RPMI7951 (cell line): ENCODE measurements at regions not wholly inside any gene's neighbourhood (a gene's known extent, or its start where the extent isn't known, plus 50 kb on each side); places are given as distances from the start of the nearest gene placed in this dataset.
A peak's percentile ranks its signal among the peaks of the same experiment; 100 is the strongest.
"Not testable (repeated sequence)": the region's sequence is repeated elsewhere in the genome, so short reads cannot be mapped to it uniquely, and the experiment has no call there.

Experiments
- DNase-seq: peaks from one replicate; pipeline ENCODE4 v3.0.0-alpha.2; 2012; ENCODE audit warnings: low read depth

DNA sequence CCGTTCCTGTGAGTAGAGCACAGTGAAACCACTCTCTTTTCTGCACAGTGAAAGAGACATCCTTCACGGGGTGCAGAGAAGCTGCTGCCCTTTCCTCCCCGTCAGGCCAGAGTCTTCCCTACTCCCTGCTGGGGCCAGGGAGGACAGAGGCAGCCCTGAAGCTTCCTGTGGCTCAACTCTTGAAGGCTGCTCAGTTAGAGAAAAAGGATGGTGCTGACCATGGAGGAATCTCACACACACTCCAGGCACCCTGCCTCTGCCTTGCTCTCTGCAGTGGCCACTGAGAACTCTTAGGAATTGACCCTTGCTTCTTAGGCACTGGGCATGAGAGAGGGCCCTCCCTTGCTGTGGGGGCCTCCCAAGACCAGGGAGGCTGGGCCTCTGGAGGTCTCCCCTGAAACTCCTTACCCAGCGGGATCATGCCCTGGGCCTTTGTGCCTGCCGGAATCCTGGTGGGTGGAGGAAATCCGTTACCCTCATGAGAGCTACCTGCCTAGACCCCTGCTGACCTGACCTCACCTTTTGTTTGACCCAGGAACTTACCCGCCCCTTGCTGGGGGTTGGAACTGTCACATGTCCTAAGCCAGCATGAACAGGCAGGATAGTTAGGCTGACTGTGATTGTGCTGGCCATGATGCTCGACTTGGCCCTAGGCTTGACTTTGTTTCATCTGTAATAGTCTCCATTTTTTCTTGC is 65.0 kb upstream of the CD93 start:
- no peak for DNase-seq

DNA sequence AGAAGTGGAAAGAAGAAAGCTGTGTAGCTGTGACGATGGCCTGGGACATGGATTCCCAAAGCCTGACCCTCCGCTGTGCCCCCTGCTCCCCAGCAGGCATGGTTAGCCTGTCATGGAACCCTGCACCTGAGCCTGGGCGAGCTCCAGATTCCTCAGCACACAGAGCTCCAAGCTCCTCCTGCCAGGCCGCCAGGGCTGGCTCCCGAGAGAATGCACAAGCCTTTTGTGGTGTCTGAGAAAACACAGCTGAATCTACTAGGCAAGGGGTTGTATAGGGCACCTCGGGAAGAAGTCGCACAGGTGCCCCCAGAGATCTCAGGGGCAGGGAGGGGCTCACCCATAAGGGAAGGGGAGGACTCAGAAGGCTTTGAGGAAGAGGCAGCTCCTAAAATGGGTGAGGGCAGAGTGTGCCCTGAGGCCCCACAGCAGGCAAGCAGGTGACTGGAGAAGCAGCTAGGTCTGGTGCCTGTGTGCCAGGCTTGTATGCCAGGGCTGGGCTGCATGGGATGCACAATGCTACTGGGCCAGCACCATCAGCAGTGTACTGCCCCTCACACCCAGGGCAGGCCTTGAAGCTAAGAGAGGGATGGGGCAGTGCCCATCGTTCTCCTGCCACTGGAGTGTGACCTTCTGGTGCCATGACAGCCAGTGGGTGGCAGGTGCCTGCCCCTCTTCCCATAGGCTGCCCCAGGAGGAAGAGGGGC is 64.3 kb upstream of the CD93 start:
- no peak for DNase-seq

DNA sequence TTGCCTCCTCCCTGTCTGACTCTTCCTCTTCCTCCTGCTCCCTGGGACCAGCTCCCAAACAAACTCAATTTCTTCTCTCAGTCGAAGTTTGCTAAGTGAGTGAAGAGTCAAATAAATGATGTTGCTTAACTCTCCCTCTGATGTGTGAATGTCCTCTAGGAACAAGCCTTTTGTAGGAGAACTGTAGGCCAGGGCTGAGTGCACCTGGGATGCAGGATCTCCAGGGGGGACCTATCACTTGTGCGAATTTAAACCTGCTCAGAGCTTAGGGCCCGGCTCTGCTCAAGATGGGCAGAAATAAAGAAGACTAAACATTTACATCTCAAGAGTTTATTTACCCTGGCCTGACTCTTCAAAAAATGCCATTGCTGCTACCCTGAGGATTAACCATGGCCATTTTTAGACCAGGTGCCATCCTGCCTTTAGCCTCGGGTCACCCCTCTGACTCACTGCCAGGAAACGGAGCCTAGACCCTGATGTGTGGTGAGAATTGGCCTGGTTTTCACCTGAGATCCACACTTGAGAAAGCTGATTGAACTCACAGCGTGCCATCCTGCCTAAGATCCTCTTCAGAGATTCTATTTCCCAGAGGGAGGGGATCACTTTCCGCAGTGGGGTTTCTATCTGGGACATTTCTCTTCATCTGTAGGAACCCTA is 63.6 kb upstream of the CD93 start:
- no peak for DNase-seq

DNA sequence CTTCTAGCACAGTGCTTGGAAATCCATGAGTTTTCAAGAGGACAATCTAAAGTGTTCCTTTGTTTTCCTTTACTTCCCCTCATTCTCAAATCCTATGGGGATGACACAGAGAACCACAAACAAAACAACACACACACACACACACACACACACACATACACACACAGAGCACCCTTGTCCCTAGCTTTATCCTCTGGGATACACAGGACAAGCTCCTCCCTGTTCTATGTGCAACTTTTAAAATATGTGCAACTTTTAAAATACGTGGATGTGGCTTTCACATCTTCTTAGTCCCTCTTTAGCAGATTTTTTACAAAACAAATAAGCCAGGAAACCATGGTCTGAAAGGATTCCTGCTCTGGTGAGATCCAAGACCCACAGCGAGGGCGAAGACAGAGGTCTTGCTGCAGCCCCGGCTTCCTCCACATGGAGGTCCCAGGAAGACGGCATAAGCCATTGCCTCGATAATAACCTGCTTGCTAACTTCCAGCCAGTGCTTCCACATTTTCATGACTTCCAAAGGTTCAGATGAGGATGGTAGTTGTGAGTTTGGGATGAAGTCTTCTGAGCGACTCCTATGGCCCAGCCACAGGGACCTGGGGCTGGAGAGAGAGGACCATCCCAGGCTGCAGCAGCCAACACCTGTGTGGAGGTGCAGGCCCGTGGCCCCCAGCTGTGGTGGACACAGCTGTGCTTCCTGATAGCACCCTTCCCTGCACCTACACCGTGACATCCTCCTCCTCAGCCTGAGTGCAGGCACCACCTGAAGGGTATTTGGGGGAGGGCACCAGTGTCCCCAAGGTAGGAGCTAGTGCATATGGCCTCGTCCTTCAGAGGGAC is 62.8 kb upstream of the CD93 start:
- DNase-seq, result no peak

DNA sequence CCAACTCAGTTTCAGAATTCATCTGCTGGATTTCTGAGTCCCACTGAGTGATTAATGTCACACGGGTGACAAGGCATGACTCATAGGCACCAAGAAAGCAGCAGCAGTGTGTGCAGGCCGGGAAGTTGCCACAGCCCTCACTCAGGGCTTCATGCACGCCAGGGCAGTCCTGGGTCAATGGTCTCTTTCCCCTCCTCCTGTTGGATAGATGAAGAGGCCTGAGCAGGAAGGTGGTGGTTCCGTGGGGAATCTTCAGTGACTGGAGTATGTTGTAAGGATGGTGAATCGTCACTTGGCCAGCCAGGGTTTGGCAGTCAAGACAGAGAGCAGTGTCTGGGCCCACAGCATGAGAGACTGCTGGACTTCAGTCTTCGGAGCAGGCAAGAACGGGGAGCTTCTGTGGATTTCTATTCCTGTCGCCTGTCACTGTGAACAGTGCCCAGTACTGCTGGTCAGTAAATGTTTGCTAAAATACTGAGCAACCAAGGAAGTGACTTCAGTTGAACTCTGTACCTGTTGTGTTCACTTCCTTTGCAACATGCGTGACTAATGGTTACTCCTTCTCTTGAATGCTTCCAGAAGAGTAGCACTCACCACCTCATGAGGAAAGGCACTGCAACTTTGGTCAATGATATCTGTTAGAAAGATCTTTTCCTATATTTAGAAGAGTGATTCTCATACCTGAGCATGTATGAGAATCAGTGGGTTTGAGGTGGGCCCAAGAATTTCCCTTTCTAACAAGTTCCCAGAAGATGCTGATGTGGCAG is 62.0 kb upstream of the CD93 start:
- DNase-seq, result peak; percentile 99

DNA sequence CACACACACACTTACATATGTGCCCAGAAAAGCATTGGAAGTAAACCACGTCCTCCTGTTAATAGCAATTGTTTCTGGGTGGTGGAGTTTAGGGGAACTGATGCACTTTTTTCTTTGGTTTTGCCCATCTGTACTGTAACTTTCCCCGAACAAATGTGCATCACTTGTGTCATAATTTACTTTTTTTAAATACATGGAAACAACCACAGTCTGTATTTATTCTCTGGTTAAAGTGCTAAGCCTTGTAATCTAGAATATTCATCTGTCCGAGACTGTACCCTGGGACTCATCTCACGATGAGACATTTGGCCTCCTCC is 61.5 kb upstream of the CD93 start:
- no peak for DNase-seq

DNA sequence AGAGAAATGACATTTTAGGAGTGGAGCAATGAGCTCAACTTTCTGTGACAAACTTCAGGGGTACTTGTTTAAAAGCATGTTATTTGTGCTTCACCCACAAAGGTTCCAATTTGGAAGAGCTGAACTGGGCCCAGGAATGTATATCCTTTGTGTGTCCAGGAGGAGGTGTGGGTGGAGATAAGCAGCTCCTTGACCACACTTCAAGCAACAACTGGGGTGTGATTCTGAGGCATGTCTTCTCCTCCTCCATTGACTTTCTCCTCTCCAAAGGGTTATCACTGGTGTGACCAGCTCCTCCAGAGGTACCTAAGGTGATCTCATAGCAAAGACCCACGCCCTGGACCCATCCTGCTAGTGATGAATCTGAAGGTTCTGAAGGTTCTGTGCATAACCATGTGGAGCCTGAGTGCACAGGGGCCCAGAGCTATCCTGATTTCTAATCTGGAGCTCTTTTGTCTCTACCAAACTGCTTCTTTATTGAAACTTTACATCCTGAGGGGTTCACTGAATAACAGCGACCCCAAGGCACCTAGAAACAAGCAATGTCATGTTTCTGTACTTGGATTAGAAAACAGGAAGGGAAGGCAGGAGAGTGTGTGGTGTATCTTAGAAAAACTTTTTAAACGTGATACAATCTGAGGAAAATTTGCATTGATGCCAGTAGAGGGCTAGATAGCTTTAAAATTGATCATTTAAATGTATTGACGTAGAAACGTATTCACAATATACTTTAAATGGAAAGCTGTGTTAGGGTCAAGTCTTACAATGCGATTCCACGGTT is 60.9 kb upstream of the CD93 start:
- no peak for DNase-seq

DNA sequence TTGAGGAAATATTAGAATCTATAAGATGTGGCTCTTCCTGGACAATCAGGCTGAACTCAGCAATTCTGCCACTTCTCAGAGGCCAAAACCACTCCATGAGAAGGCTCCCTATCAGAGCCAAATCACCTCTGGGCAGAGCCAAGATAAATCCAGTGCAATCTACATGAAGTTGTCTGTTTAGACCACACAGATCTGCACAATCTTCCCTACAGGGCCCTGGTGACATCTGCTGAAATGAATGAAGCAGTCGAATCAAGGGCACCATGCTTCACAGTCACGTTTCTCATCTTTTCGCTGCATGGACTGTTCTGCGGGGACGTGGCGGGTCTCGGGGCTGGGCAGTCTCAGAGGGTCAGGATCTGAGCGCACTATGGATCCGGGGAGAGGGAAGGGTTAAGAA is 60.1 kb upstream of the CD93 start:
- peak; percentile 70 for DNase-seq

DNA sequence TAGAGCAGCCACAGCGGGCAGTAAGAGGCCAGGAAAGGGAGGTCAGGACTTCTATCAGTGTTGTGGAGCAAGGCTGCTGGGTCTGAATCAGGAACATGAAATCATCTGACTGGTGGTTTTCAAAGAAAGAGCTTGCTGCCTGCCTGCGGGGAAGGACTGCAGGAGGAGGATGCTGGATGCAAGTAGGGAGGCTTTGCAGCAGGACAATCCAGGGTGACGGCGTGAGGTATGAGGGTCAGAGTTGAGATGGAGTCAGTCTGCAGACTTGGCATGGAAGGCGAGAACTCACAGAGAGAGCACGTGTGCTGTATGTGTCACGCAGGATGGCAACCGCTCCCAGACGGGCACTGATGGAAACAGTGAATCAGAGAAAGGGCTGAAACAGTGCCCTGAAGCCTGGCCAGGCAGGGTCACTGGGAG is 59.2 kb upstream of the CD93 start:
- peak; percentile 99 for DNase-seq

DNA sequence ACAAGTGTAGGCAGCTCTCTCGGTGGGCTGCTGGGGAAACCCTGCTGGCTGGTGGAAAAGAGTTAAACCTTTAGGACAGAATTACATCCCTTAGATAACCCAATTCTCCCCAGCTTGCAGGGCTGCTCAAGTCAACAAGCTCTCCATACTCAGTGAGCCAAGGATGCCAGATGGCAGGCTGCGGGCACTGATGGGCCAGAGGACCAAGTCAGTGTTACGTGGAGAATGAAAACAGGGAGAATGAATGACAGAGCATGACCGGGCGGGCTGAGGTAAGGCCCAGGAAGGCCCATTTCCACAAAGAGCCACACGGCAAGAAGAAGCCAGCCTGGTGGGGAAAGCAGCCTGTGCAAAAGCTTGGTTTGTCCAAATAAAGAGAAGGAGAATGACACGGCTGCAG is 58.7 kb upstream of the CD93 start:
- no peak for DNase-seq

DNA sequence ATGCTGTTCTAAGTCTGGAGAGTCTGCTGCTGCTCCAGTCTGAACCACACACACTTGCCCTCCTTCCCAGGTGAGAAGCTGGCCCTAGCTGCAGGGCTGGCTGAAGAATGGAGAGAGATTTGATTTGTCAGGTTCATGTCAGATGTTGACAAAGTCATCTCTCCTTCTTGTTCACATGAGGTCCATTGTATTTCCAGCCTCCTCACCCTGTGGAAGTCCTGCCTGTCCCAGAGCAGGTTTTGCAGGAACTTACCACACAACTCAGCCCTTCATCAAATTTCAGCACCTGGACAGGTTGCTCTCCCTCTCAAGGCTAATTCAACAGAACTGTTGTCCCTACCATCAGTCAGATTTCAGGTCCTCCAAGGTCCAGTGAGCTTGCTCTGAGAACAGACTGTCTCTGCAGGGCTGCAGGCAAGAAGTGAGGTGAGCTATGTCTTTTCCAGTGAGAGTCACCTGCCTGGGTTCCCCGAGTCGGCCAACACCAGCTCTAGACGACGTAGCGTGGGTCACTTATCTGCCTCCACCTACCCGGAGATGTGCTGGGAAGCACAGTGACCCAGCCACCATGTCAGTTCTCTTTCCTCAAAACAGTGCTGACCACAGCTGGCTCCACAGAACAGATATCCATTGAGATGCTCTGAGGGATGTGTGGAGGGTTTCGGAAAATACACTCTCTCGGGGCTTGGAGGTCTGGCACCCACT is 58.0 kb upstream of the CD93 start:
- DNase-seq, result no peak

DNA sequence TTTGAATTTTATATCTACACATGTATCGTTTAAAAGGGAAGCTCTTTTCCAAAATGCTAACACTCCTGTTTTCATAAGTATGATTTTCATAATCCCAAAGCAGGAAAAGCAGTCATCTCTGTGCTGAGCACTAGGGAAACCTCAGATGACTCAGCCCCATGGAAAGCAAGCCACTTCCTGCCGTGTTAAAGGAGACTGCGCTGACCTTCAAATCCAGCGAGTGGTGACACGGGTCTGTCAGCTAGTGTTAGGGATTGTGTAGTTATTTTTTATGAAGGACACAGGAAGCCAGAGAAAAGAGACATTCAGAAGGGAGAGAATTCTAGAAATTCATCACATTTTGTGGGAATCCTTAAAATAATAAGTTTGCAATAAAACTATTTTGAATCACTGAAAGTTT is 57.0 kb upstream of the CD93 start:
- DNase-seq, result peak; percentile 95

DNA sequence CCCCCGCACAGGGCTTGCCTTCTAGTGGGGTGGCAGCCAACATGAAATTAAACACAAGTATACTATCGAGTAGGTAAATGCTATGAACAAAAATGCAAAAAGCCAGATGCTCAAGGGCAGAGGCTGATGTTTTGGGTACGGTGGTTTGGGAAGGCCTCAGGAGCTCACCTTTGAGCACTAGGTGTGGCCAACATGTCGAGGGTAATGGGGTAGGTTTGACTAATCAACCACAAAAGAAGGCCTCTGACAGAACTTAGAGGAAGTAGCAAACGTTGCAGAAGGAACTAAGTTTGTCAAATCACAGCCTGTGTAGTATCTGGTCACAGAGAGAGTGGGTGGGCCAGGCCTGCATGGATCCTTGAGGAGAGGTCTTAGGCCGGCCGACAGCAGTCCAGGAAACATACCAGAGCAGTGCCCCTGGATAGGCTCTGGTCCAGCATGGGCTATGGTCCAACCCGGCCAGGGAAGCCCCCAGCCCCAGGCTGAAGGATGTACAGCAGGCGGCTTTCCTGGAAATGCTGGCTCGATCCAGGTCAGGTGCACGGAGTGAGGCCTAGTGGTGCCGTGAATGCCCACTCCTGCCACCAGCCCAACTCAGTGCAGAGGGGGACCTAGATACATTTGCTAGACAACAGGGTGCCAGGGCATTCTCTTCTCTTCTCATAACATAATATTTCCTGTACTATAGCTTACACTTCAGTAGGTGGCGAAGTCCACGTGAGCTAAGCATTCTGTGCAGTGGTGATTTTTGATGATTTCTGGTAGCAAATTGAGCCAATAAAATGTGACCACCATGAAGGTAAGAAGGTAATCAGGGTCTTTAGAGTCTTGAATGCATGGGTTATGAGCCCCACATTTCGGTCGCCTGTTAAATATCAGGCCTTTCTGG is 56.3 kb upstream of the CD93 start:
- DNase-seq, result no peak

DNA sequence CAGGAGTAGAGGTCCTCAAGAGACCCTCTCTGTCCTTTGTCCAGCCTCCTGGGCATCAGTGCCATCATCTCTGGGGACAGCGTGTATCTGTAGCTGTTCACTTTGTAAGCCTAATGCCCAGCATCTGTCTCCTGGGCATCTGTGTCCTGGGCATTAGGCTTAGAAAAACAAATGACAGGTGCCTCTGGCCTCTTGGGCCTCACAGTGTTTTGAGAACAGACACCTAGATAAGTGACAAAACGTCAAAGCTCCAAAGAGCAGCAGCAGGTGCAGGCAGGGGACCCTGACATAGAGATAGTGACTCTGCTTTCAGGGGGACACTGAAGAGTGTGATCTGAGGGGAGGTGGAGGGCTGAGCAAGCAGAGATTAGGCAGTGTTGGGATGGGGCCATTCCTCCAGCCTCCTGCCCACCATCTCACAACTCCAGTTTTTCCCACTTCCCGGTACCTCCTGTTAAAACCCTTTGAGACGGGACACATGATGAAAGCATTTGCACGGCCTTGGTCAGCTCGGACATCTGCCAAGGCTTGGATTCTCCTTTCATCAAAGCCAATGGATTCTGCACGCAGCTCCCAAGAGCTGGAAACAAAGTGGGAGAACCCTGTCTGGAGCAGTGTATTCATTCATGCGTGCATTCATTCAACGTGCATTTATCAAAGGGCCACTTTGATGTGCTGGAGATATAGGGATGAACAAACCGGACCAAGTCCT is 55.5 kb upstream of the CD93 start:
- DNase-seq, result no peak

DNA sequence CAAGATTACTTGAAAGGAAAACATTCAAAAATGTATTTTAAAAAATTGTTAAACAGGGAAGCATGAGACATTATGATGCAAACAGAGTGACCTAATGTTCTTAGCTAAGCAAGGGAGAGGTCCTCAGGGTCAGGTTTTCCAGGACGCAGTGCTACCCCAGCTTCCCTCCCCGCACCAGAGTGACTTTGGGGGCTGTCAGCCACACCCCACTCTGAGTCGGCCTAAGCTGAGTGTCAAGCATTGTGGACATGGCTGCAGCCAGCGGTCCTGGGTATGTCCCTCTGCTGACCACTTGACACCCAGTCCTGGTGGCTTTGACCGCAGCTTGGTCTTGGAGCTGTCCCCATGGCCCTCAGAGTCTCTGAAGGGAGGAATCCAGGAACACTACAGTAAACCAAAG is 54.9 kb upstream of the CD93 start:
- DNase-seq, result no peak

DNA sequence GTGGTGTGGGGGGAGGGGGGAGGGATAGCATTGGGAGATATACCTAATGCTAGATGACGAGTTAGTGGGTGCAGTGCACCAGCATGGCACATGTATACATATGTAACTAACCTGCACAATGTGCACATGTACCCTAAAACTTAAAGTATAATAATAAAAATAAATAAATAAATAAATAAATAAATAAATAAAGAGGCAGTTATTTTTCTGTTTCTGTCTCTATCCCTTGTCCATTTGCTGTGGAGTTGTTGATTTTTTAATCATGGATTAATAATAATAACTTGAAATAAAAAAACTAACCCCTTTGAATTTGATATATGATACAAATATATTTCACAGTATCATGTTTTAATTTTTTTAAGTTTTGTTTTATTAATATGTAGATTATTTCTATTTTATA is 53.9 kb upstream of the CD93 start:
- not testable (repeated sequence) for DNase-seq

DNA sequence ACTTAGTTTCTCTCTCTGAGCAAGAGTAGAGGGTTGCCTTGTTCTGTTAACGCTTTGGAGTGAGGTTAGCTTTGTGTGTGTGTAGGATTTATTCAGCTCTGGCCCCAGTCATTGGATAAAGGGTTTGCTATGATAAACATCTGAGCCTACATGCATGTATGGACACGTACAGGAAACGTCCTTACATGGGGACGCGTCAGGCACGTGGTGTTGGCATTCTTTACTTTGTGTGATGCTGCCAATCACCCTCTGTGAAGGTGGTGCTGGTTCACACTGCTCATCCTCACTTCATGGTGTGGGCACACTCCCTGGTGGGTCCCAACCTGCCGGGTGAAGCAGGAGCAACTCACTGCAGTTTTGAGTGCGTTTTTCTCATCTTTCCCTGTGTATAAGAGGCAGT is 53.4 kb upstream of the CD93 start:
- no peak for DNase-seq

DNA sequence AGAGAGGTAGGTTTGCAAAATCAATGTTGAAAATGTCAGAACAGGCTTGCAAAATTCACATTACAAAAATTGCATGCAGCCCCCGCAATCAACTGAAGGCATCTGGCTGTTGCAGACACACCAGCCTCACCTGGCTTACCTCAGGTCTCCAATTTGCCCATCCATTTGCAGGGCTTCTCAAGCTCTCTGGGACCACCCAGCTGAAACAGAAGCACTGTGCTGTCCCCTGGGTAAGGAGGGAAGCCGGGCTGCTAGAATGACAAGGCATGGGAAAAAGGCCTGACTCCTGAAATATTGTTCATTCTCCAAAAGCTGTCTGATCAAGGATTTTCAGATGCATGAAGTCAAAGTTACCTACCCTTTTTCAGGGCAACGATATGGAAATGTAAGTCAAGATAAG is 52.6 kb upstream of the CD93 start:
- DNase-seq, result no peak

DNA sequence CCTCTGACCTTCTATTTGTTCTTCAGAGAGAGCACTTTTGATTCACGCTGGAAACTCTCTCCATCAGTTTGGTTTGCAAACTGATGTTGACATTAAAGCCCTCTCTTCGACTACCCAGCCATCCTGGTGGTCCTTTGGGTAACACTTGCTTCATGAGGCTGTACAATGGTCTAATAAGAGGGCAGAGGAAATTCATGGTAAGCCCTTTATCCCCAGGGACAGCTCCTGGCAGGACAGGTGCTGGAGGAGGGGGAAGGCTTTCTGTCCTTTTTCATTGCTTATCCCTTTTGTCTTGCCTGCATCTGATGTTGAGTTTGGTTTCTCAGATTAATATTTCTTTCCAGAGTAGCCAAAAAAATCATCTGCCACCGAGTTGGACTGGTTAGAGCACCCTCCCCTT is 52.1 kb upstream of the CD93 start:
- DNase-seq, result no peak
